ENCODE measurements at regions not wholly inside any gene's neighbourhood (a gene's known extent, or its start where the extent isn't known, plus 50 kb on each side); places are given as distances from the start of the nearest gene placed in this dataset.

DNA sequence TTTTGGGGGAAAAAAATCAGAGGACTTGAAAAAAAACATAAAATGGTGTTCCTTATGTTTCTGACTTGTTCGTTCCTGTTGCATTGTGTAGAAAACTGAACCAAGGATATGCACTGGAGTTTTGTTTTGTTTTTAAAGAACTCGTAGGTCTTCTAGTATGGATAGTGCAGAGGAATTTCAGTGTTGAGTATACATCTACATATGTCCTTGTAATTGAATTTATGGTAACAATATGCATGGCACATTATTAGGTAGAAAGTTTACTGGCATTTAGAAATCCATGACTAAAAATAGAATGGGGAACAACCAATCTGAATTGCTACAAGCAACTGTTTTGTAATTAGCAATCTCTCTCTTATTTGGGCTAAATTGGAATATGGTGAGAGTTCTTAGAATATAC is 188.3 kb upstream of the ZRANB2 start:
- no peak overlapping the region for H3K27ac ChIP-seq
- DNase-seq (ENCODE audit: low read depth, low spot score) = no peak

DNA sequence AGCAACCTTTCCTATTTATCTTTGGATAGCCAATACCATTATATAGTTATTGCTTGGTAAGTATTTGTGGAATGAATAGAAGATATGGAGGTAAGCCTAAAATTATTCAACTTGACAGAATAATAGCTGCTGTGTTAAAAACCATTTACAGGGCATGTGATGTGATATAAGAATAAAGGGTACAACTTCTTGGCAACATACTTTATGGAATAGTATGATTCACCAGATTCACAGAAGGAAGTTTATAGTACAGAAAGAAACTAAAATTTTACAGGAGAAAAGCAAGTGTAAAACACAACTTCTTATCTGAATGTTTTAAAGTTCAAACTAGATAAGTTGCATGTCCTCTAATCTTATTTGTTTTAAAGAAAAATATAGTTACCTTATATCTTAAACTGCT is 186.4 kb upstream of the ZRANB2 start:
- no peak overlapping the region for H3K27ac ChIP-seq

DNA sequence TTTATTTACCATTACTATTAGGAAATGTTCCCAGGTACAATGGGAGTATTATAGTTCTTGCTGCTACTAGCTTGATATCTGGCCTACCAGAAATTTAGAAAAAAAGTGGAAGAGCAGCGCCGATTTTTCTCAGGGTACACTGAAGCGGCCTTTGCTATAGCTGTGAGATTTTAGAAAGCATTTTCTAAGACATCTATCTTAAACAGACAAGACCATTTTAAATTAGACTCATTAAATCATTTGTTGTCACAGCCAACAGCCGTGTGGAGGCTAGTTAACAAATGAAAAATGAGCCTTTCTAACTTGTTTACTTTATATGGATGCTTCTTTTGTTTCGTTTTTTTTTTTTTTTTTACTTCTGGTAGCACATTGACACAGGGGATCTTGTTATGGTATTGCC is 183.2 kb upstream of the ZRANB2 start:
- DNase-seq (ENCODE audit: low read depth, low spot score) = no peak
- no peak overlapping the region for H3K27ac ChIP-seq

More for the DNA sequence above, 186.4 kb upstream of the ZRANB2 start:
- no peak for DNase-seq (ENCODE audit: low read depth, low spot score)

DNA sequence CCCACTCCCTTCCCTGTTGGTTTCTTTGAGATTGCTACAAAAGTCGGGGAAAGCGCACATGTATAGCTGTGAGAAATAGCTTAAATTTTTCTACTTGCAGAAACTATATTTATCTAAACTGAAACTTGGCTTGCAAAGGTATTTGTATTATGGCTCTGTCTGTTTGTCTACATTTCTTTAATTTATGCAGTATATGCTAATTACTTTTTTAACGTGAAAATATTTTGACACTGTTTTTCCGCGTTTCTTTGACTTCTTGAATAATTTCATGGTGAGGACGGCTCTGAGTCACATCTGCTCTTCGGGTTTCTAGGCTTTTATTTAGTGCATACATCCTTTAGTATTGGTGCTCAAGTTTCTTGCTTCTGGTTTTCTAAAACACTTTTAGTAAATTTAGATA is 182.1 kb upstream of the ZRANB2 start:
- no peak for DNase-seq (ENCODE audit: low read depth, low spot score)
- H3K27ac ChIP-seq = no peak overlapping the region

DNA sequence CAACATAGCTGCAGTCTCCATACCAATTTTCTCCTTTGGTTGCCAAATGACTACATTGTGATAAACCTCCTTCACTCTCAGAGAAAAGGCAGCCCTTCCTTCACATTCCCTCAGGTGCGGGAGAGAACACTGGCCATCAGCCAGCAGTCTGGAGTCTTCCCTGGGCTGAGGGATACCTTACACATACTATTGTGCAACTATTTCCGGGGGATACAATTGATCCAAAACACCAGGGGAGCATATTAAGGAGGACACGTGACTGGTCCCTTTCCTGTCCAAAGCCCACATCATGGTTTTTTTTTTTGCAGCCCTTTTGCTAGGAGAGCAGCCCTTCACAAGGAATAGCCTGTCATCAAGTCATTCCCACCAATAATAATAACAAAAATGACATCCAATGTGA is 172.1 kb upstream of the ZRANB2 start:
- no peak overlapping the region for H3K27ac ChIP-seq
- DNase-seq (ENCODE audit: low read depth, low spot score) = no peak

DNA sequence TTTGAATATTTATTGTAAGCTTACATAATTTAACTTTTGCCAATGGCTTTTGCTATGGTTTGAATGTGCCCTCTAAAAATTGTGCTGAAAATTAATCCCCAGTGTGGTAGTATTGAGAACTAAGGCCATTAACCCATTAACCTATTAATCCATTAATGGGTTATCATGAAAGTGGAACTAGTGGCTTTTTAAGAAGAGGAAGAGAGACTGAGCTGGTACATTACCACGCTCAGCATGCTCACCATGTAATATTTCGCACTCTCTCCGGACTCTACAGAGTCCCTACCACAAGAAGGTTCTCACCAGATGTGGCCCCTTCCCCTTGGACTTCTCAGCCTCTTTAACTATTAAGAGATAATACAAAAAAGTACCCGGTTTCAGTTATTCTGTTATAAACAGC is 164.4 kb upstream of the ZRANB2 start:
- DNase-seq (ENCODE audit: low read depth, low spot score) = no peak
- H3K27ac ChIP-seq = no peak overlapping the region

DNA sequence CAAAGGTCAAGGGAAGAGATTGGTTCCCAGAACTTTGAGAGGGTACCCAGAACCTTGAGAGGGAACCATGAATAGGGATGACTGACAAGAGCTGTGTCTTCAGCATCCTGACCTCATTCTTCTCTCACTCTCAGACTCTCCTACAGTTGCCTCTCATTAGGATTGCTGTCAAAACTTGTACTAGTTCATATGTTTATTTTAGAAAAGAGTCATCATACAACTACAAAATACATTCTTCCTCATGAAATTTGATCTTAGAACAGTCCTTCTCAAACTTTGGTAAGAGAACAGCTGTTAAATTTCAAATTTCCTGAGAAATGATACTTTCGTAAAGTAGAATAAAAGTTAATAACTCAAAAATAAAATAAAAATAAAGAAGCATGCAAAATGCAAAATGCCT is 161.4 kb upstream of the ZRANB2 start:
- no peak for DNase-seq (ENCODE audit: low read depth, low spot score)
- H3K27ac ChIP-seq = no peak overlapping the region

DNA sequence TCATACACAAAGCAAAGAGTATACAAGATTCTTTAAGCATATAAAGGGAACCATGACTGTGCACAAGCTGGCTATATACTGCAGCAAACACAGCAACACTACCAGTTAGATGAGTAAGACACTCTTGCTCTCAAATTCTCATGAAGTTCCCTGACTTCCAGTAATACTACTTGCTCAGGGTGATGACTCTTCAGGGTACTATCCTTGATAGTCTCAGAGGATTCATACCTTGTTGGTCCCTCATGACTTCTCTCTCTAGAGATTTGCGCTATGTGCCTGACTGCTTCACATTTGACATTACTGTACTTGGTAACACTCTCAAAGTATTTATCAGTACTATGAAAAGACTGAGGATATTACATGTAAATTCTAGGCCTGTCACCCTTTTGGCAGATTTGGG is 159.8 kb upstream of the ZRANB2 start:
- no peak for DNase-seq (ENCODE audit: low read depth, low spot score)
- H3K27ac ChIP-seq = no peak overlapping the region

DNA sequence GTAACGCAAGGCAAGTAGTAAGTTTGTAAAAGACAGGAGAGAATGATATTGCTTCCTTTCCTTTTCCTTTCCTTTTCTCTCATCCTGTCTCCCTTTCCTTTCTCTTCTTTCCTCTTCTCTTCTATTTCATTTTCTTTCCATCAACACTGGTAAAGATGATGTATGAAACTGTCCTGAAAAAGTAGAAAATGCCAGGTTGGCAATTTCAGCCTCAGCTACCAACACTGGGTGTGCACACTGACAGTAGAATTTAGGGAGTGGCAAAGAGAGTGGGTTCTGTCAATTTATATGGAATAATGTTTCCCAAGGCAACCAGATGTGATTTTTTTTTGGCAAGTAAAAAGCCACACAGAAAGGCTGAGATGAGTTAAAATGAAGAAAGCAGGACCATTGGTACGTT is 155.7 kb upstream of the ZRANB2 start:
- H3K27ac ChIP-seq = no peak overlapping the region
- no peak for DNase-seq (ENCODE audit: low read depth, low spot score)

DNA sequence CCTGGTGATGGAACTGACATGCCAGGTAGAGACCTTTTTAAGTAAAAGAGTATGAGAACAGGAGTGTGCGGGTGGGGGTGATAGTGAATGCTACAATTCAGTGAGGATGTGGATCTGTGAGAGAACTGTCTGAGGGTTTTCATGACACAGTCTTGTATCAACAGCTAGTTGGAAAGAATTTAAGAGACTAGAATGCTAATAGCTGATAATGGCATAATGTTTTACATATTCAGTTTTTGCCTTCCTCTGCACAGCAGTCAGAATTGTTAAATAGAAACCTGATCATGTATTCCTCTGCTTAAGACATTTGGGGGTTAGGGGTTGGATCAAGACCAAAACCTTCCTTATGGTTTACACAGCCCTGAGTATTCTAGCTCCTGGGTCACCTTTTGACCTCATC is 152.8 kb upstream of the ZRANB2 start:
- no peak for DNase-seq (ENCODE audit: low read depth, low spot score)
- no peak overlapping the region for H3K27ac ChIP-seq

DNA sequence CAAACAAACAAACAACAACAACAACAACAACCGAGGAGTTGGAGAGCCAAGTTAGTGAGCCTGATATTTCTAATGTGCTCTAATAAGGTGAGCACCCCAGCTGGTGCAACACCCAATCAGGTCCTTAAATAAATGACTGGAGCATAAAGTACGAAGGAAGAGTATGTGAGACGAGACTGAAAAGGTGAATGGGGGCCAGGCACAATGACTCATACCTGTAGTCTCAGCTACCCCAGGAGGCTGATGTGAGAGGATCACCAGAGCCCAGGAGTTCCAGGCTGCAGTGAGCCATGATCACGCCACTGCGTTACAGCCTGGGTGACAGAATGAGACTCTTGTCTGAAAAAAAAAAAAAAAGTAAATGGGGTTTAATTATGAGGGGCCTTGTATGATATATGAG is 152.0 kb upstream of the ZRANB2 start:
- no peak for DNase-seq (ENCODE audit: low read depth, low spot score)
- H3K27ac ChIP-seq = no peak overlapping the region

DNA sequence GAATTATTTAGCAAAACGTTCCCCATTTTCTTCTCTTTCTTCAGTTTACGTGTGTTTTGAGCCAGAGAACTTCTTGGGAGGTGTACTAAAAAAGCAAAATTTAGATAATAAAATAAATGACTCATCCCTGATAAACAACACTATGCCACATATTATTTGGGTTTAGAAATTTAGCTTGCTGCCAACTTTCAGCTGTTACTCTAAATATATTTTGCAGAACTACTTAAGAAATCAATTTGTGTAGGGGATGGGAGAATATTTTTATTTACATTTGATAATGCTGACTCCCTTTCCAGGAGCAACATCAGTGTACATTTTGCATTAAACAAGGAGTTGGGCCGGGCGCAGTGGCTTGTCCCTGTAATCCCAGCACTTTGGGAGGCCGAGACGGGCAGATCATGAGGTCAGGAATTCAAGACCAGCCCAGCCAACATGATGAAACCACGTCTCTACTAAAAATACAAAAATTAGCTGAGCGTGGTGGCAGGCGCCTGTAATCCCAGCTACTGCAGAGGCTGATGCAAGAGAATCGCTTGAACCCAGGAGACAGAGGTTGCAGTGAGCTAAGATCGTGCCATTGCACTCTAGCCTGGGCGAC is 151.4 kb upstream of the ZRANB2 start:
- no peak for DNase-seq (ENCODE audit: low read depth, low spot score)

DNA sequence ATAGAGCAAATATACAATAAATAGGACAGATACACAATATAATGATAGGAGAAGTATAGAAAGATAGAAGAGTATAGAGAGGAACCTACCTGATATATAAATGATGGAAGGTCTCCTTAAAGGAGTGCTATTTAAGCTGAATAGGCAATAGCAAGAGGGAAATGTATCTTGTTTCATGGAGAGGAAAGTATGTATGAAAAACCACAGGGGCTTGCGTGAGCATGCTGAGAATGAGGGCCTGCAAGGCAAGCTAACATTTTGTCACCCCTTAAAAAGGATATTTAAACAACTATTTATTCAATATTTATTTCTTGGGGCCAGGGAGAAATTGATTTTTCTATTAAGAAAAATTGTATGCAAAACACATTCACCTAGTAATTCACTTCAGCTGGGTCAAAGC is 150.9 kb upstream of the ZRANB2 start:
- peak; percentile 10 for DNase-seq (ENCODE audit: low read depth, low spot score)
- no peak overlapping the region for H3K27ac ChIP-seq

More for the DNA sequence above, 151.4 kb upstream of the ZRANB2 start:
- no peak overlapping the region for H3K27ac ChIP-seq

DNA sequence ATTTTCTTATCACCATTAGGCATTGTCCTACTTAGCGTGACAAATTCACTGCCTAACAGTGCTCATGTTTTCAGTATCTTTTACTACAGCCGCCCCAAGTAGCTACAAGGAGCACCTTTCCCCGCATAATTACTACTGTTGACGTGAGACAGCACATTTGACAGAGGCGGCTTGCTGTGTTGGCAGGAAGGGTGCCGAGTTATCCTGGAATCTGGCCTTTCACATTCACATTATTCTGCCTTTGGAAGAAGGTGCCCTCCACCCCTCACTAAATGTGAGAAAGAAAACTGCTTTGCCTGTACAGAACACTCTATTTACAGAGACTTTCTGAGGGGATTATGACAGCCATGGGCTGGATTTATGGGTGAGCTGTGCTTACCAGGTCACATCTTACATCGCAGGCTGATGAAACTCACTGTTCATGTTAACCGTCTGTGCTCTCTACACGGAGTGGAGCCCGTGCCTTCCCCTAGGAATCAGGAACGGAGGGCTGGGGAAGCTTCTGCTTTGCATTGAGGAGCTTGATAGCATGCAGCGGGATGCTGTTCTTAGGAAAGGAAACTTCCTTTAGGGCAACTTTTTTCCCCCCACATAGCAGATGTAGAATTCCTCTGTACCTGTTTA is 148.0 kb upstream of the ZRANB2 start:
- H3K27ac ChIP-seq = no peak overlapping the region
- no peak for DNase-seq (ENCODE audit: low read depth, low spot score)

DNA sequence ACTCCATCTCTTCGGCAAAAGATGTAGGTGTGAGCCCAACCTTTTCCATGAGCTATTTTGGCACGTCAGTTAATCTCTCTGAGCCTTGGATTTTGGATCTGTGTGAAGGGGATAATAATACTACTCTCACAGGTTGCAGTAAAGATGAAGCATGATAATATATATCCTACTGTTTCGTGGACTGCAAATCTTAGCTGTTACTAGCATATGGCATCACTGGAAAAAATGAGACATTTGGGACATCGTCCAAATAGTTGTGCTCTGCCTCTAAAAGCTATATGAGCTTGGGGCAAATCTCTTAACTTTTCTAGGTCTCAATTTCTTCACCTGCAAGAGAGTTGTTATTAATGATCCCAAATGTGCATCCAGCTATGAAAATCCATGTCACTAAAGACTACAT is 147.4 kb upstream of the ZRANB2 start:
- no peak for DNase-seq (ENCODE audit: low read depth, low spot score)
- no peak overlapping the region for H3K27ac ChIP-seq

DNA sequence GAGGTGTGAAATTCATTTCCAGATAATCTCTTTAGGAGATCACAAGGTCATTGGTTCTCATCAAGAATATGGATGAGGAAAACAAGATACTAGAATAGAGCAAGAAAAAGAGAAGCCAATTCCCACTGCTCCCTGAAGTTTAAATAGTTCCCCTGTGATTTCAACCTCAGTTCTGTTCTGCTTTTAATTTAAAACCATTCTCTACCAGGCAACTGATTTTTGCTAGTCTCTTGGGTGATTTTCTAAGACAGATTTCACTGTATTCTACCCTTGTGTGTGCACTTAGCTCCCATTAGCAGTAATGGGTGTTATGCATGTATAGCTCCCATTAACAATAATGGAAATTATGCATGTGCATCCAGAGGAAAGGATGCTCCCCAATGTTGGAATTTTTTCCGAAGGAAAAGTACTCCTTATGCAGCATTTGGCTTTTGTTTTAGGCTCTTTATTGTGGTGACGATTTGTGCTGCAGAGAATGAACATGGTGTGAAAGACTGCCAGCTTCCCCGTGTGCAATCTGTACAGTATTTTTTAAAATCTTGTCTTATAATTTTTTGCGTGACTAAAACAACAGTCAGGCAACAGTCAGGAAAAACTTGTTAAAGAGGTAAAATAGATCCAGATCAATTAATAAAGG is 144.0 kb upstream of the ZRANB2 start:
- no peak for DNase-seq (ENCODE audit: low read depth, low spot score)
- no peak overlapping the region for H3K27ac ChIP-seq

DNA sequence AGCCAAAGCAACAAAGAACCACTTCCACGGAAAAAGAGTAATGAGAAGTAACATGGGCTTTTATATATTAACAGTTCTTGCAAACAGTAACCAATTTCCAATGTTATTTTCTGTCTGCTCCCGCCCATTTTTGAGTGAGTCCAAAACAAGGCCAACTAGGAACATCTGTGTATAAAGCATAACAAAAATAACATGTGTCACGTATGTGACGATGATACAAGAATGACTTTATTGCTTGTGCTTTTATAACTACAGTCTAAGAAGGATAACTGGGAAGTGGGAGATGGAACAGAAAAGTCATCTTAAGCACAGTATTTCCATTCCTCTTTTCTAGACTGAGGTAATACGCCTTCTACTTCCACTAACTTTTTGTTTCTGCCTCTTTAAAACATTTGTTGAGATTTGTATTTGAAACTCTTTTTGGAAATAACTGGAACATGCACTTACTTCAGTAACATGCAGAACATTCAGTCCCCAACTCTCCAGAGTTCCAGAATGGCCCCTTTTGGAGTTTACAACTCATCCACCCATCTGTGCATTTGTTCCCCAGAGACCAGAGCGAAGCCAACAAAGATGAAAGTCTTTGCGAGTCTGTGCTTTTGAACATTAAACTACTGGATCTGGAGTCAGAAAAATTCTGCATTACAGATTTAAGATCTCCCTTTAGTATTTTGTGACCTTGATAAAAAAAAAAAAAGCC is 143.0 kb upstream of the ZRANB2 start:
- no peak overlapping the region for H3K27ac ChIP-seq
- no peak for DNase-seq (ENCODE audit: low read depth, low spot score)

DNA sequence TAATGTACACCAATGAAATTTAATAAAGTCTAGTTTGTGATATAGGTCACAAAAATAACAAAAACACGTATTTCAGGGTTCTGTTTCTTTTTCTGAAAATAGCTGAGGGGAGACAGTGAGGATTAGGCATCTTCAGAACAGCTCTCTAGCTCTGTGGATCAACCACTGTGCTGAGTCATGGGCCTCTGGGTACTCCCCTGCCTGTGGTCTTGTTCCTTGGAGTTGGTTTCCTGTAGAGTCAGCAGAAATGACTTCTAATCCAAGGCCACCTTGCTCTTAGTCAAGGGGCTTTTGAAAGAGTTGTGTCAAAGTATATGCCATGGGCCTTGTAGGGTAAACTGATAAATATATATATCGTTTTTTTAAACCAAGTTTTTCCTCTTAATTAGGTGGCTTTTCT is 141.8 kb upstream of the ZRANB2 start:
- no peak overlapping the region for H3K27ac ChIP-seq
- DNase-seq (ENCODE audit: low read depth, low spot score) = no peak

DNA sequence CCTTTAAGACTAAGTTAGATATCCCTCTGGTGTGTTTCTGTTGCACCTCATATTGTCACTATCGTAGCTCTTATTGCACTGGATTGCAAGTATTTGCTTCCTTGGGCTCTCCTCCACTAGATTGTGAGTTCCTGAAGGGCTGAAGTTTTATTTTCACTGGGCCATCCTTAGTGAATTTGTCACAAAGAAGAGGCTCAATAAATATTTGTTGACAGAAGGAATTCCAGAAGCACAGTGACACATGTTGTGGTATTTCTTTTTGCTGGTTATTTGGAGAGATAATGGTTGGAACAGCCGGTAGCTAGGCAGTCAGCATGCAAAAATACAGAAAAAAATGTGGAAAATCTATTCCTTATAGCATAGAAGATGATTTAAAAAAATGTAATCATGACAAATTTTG is 129.9 kb upstream of the ZRANB2 start:
- no peak overlapping the region for H3K27ac ChIP-seq
- no peak for DNase-seq (ENCODE audit: low read depth, low spot score)

DNA sequence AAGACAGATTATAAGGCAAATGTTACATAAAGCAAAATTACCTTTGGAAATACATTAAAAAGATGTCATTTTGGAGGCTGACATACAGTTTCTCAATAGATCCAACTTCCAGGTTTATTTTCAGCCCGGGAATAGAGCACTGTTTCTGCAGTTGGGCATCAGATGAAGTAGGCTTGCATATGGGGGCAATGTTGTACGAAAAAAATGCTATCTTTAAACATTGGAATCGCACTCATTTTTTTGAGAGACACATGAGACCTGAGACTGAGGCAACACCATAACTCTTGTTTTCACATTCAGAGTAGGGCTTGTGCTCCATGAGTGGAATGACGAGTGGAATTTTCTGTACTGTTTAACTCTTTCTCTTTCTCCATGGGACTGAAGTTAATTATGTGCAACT is 122.4 kb upstream of the ZRANB2 start:
- no peak overlapping the region for H3K27ac ChIP-seq
- DNase-seq (ENCODE audit: low read depth, low spot score) = no peak

DNA sequence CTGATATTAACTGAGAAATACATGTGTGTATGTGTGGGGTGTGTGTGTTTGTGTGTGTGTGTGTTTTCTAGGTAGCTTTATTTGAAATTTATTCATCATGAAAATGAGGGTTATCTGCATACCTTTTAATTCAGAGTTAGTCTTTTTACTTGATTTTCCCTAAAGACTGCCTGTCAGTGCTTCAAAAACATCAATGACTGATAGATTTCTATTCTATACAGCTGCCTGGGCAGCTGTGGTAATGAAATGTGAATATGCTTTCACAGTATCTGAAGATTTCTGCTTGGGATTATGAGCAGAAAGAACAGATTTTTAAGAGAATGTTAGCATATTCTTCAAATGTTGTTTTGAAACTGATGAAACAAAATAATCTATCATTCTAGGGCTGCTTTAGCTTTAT is 119.7 kb upstream of the ZRANB2 start:
- DNase-seq (ENCODE audit: low read depth, low spot score) = no peak
- H3K27ac ChIP-seq = no peak overlapping the region

All from epithelial cell of prostate (primary cell).